Stomach (tissue), 8 donors: ENCODE measurements at regions not wholly inside any gene's neighbourhood (a gene's known extent, or its start where the extent isn't known, plus 50 kb on each side); places are given as distances from the start of the nearest gene placed in this dataset.

Experiments
- DNase-seq, 2 donors: peaks; one replicate each; pipeline versions ENCODE4 v3.0.0 to v3.0.0-alpha.2; 2013 to 2019
- H3K27ac ChIP-seq, 5 donors: fragments of 200-600 bp in 4 of 5; sonication (generic) in 4 of 5; one replicate each; pipeline ENCODE4 v1.5.1; 2013 to 2019; ENCODE audit warnings: mild to moderate bottlenecking in 1 of 5, moderate library complexity in 1 of 5
- H3K27me3 ChIP-seq, 3 donors: fragments of 200-600 bp; sonication (generic); one replicate each; pipeline ENCODE4 v1.5.1; 2017 to 2019; ENCODE audit warnings: mixed run types in 1 of 3
- H3K36me3 ChIP-seq, 4 donors: fragments of 200-600 bp; sonication (generic); 1 replicate in 3 of 4; 2 replicates in 1 of 4; pipeline ENCODE4 v1.5.1; 2016 to 2019
- H3K4me1 ChIP-seq, 4 donors: fragments of 200-600 bp; sonication (generic); one replicate each; pipeline ENCODE4 v1.5.1; 2016 to 2019
- H3K4me3 ChIP-seq, 4 donors: fragments of 200-600 bp; sonication (generic) in 3 of 4; one replicate each; pipeline ENCODE4 v1.5.1; 2016 to 2019; ENCODE audit warnings: mild to moderate bottlenecking in 1 of 4
- H3K9me3 ChIP-seq, 4 donors: fragments of 200-600 bp; sonication (generic); one replicate each; pipeline ENCODE4 v1.5.1; 2016 to 2019
- EP300 ChIP-seq: sonication (generic); formaldehyde crosslinking; IDR thresholded peaks from one replicate; pipeline ENCODE4 v1.6.1; 2017; ENCODE audit warnings: antibody characterized with exemption
- POLR2A ChIP-seq, 4 donors: fragments of 450-650 bp; IDR thresholded peaks; one replicate each; pipeline ENCODE4 v1.6.1; 2016; ENCODE audit warnings: antibody characterized with exemption in 4 of 4, control low read depth in 2 of 4, mild to moderate bottlenecking in 1 of 4, moderate library complexity in 1 of 4
- POLR2AphosphoS5 ChIP-seq, 3 donors: sonication (generic); formaldehyde crosslinking; IDR thresholded peaks; one replicate each; pipeline ENCODE4 v1.6.1; 2016; ENCODE audit warnings: antibody characterized with exemption in 3 of 3
- WGBS, 5 donors: extraction: QIAGEN DNeasy Blood & Tissue Kit in 3 of 5; methylation state at CpG; one replicate each; pipeline versions ENCODE4 v1.1.5 to v1.1.7; 2013 to 2018; 5-methylcytosine and 5-hydroxymethylcytosine counted together
- intact Hi-C: fragments of 100-400 bp; cut with DNase I; formaldehyde crosslinking; loops from one replicate; pipeline ENCODE4 v1.15.1; 2023; ENCODE audit warnings: low total_unique reads
- TF ChIP-seq, protein P1 (sequence below), 7 experiments: fragments of 450-650 bp in 4 of 7; fragments of 200-600 bp in 3 of 7; sonication (generic) in 3 of 7; IDR thresholded peaks; one replicate each; pipeline ENCODE4 v1.5.1; 2016 to 2019; ENCODE audit warnings: antibody characterized with exemption in 7 of 7, control low read depth in 2 of 7, mild to moderate bottlenecking in 1 of 7
- donor health status: healthy with polysubstance abuse.
- donor health status: Bipolar disorder and iron deficiency.
- donor health status: healthy.

DNA sequence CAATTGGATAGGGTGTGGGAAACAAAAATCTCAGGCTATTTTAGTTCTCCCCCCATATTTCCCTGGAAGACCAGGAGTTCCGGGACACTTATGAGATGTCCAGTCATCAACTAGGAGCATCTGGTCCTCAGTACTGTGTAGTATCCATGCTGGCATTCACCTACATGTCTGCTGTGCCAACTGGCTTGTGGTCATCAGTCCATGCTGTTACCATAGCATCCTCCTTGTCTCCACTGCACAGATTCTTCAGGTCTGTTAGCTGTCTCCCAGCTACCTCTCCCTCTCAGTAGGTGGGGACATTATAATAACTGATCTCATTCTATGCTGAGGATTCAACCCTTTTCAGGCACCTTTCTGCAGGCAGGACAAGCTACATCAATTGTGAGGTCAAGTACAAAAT is 302.9 kb downstream of the BARHL2 start:
- 88 to 100% (median 97%) methylated on average over 1 of the region's 1 CpG for WGBS, 5 donors
- DNase-seq: peak in 1 of 2 donors; percentile 19
- Histone ChIP-seq H3K4me1 (no peaks in the 10 kb centered on the region), H3K27ac (no peak overlapping the region), H3K36me3 (no peaks in the 10 kb centered on the region), H3K27me3 (no peaks in the 10 kb centered on the region), H3K4me3 (no peak overlapping the region), H3K9me3 (peaks cover 0 to 12% (median 4%) of the 10 kb centered on the region in 4 donors)
- no peak for TF ChIP-seq EP300
- TF ChIP-seq POLR2A (IDR thresholded peaks at IDR 0.05): no peak
- TF ChIP-seq, protein P1, sequence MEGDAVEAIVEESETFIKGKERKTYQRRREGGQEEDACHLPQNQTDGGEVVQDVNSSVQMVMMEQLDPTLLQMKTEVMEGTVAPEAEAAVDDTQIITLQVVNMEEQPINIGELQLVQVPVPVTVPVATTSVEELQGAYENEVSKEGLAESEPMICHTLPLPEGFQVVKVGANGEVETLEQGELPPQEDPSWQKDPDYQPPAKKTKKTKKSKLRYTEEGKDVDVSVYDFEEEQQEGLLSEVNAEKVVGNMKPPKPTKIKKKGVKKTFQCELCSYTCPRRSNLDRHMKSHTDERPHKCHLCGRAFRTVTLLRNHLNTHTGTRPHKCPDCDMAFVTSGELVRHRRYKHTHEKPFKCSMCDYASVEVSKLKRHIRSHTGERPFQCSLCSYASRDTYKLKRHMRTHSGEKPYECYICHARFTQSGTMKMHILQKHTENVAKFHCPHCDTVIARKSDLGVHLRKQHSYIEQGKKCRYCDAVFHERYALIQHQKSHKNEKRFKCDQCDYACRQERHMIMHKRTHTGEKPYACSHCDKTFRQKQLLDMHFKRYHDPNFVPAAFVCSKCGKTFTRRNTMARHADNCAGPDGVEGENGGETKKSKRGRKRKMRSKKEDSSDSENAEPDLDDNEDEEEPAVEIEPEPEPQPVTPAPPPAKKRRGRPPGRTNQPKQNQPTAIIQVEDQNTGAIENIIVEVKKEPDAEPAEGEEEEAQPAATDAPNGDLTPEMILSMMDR (IDR thresholded peaks at IDR 0.05): no peak
- TF ChIP-seq POLR2AphosphoS5 (IDR thresholded peaks at IDR 0.05): no peak
- intact Hi-C loops: no loop called here

DNA sequence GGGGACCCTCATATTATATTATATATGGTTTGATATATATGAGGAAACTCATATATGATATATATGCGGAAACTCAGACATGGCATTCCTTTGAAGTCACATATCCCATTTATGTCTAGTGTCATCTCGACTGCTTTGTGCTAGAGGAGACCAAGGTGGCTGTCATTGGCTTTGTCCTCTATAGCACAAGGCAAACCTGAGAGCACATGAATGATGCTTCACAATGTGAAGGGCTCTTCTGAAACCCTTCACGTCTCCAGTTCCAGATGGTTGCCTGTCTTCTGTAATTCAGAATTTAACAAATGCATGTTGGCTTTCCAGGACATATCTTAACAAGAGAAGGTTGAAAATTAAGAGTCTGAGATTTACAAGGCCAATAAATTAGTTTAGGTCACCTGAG is 303.6 kb downstream of the BARHL2 start:
- 88 to 95% (median 91%) methylated on average over 3 of the region's 3 CpGs for WGBS, 5 donors
- intact Hi-C loops: no loop called here
- H3K27me3 ChIP-seq: no peaks in the 10 kb centered on the region
- H3K4me1 ChIP-seq: no peaks in the 10 kb centered on the region
- no peak for DNase-seq
- no peaks in the 10 kb centered on the region for H3K36me3 ChIP-seq
- H3K4me3 ChIP-seq: no peak overlapping the region
- peaks cover 0 to 12% (median 4%) of the 10 kb centered on the region in 4 donors for H3K9me3 ChIP-seq
- no peak overlapping the region for H3K27ac ChIP-seq
- TF ChIP-seq POLR2A (IDR thresholded peaks at IDR 0.05): no peak
- TF ChIP-seq, protein P1 (IDR thresholded peaks at IDR 0.05): no peak
- TF ChIP-seq POLR2AphosphoS5 (IDR thresholded peaks at IDR 0.05): no peak
- no peak for TF ChIP-seq EP300

DNA sequence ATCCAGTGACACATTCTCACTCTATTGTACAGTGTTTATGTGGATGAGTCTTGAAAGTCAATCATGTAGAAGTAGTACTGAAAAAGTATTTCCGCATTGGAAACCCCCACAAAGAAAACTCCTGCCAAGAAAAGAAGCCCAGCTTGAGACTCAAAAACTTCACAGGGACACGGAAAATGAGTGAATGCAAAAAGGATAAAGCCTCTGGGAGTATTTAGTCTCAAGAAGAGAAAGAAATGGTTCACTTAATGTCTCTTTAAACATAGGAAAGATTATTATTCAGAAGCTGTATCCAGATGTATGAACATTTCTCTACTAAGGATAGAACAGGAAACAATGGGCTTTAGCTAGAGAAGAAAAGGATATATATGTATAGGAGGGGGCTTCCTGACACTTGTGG is 304.5 kb downstream of the BARHL2 start:
- Histone ChIP-seq H3K9me3 (peaks cover 0 to 12% (median 4%) of the 10 kb centered on the region in 4 donors), H3K4me3 (no peak overlapping the region), H3K27me3 (no peaks in the 10 kb centered on the region), H3K36me3 (no peaks in the 10 kb centered on the region), H3K27ac (no peak overlapping the region), H3K4me1 (no peaks in the 10 kb centered on the region)
- no peak for TF ChIP-seq POLR2A (IDR thresholded peaks at IDR 0.05)
- TF ChIP-seq, protein P1 (IDR thresholded peaks at IDR 0.05): no peak
- TF ChIP-seq EP300: no peak
- no peak for TF ChIP-seq POLR2AphosphoS5 (IDR thresholded peaks at IDR 0.05)
- intact Hi-C loops: no loop called here
- WGBS, 5 donors: 79 to 92% (median 85%) methylated on average over 2 of the region's 2 CpGs
- no peak for DNase-seq

DNA sequence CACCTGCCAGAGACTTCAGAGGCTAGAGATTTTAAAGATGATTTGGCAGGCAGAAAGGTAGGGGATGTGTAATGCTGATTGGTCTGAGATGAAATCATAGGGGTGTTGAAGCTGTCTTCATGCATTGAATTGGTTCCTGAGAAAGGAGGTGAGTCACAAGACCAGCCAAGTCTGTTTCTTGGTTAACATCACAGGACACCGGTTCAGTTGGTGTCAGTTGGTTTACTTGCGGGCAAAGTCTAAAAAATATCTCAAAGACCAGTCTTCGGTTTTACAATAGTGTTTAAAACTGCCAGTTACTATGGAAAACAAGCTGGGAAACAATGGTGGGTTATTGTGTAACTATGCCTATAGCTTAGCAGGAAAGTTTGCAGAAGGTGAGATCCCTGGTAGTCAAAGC is 305.9 kb downstream of the BARHL2 start:
- H3K4me3 ChIP-seq: no peak overlapping the region

More for the DNA sequence above, 305.9 kb downstream of the BARHL2 start:
- H3K36me3 ChIP-seq: no peaks in the 10 kb centered on the region
- no peaks in the 10 kb centered on the region for H3K27me3 ChIP-seq
- no peak for DNase-seq
- H3K9me3 ChIP-seq: peaks cover 0 to 8% (median 4%) of the 10 kb centered on the region in 4 donors
- H3K4me1 ChIP-seq: no peaks in the 10 kb centered on the region
- no peak overlapping the region for H3K27ac ChIP-seq
- intact Hi-C loops: no loop called here
- WGBS, 5 donors: 56 to 90% (median 66%) methylated on average over 3 of the region's 3 CpGs
- TF ChIP-seq POLR2A (IDR thresholded peaks at IDR 0.05) (no peak), EP300 (no peak), POLR2AphosphoS5 (IDR thresholded peaks at IDR 0.05) (no peak)
- TF ChIP-seq, protein P1 (IDR thresholded peaks at IDR 0.05): no peak
